GM18861 (cell line): ENCODE measurements at regions not wholly inside any gene's neighbourhood (a gene's known extent, or its start where the extent isn't known, plus 50 kb on each side); places are given as distances from the start of the nearest gene placed in this dataset.
A peak's percentile ranks its signal among the peaks of the same experiment; 100 is the strongest.
"Not testable (repeated sequence)": the region's sequence is repeated elsewhere in the genome, so short reads cannot be mapped to it uniquely, and the experiment has no call there.

Experiments used
- ATAC-seq: cut with Tn5 transposase; IDR thresholded peaks from one replicate; pipeline ENCODE4 v1.9.1; 2021; ENCODE audit not compliant: unreplicated experiment

DNA sequence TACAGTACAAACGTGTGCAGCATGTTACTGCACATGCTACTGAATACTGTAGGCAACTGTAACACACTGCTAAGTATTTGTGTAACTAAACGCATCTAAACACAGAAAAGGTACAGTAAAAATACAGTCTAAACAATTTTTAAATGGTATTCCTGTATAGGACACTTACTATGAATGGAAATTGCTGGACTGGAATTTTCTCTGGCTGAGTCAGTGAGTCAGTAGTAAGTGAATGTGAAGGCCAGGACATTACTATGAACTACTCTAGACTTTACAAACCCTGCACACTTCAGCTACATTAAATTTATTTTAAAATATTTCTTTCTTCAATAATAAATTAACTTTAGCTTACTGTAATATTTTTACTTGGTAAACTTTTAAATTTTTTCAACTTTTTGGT is 225.0 kb upstream of the TENT5A start:
- no peak for ATAC-seq

DNA sequence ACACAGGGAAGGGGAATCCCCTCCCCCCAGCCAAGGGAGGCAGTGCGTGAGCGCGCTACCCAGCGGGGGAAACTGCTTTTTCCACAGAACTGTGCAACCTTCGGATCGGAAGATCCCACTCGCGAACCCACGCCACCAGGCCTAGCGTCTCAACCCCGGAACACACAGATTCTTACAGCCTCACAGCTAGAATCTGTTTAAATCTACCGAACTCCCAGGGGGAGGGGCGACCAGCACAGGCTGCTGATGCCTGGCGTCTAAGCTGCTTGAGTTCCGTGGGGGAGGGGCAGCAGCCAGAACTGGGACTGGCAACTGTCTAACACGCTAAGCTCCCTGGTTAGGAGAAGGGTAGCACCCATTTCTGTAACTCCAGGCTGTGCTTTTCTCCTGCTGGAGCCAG is 217.3 kb upstream of the TENT5A start:
- no peak for ATAC-seq

DNA sequence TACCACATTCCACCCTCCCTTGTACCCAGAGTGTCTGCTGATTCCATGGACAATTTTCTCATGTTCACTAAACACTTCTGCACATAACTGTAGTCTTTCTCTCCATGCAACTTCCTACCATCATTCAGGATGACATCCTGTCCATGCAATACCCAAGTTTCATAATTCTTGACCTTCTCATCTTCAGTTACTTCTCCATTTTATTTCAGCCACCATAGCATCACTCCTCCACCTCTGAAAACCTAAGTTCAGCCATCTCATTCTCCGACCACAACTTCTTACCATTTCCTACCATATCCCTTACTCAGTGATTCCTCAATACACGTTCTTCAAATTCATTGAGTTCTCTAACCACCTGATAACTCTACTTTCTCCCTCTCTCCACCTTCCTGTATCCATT is 216.5 kb upstream of the TENT5A start:
- ATAC-seq, result no peak

DNA sequence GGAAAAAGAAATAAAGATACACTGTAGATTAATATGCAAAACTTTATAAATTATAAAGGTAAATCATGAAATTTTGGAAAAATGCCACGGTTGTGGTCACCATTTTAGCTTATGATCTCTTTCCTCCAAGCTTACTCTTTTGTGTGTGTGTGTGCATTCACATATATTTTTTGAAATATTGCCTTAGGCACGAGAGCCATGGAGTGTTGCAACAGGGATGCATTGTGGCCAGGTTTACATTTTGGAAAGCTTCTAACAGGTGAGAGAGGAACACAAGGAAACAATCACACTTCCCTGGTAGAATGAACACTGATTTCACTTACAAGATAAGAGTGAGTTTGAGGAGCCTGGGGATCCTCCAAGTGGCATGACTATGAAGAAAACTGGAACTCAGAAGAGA is 214.5 kb upstream of the TENT5A start:
- ATAC-seq, result no peak

DNA sequence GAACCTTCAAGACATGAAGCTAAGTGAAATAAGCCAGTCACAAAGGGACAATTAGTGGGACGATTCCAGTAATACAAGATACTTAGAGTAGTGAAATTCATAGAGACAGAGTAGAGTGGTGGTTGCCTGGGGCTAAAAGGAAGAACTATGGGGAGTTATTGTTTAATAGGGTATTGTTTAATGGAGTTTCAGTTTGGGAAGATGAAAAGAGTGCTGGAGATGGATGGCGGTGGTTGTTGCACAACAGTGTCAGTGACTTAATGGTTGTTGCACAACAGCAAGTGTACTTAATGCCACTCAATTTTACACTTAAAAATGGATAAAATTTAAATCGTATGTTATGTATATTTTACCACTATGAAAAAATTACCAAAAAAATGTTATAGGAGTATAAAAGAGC is 209.7 kb upstream of the TENT5A start:
- no peak for ATAC-seq

DNA sequence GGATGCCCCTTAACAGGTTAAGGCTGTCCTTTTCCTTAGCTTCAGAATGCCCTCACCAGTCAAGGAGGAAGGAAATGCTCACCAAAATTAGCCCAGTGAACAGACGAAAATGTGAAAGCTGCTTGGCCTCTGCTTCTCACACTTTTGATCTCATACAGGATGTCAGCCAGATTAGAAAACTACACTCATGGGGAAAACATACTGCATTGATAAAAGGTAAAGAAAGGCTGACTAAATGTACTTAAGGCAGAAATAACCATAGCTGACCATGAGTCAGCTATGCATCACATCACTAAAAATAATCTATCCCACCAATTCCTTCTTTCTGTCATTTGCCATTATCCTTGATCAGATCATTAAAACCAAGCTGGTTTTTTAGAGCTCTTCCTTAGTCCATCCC is 198.4 kb upstream of the TENT5A start:
- ATAC-seq, result peak; percentile 78

DNA sequence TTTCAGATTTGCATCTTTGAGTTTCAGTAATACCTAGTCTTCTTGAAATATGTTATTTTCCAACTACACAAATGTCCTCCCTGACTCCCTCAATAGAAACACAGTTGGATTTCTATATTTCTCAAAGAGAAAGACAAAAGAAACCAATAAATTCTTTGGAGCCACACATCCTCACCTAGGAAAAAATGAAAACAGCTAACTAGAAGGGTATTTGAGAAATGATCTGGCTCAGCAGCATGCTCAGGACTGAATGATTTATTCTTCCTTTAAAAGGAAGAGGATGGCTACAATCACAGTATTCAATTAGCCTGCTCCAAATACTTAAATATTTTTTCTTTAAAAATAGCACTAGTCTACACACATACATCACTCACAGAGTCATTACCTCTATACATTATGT is 196.4 kb upstream of the TENT5A start:
- ATAC-seq, result no peak

DNA sequence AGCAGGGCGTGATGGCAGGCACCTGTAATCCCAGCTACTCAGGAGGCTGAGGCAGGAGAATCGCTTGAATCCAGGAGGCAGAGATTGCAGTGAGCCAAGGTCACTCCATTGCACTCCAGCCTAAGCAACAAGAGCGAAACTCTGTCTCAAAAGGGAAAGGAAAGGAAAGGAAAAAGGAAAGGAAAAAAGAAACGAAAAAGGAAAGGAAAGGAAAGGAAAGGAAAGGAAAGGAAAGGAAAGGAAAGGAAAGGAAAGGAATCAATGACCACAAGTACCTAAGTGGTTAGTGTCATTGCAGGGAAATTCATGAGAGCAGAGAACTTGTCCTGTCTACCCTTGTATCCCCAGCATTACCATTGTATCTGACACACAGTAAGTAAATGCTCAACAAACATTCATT is 195.7 kb upstream of the TENT5A start:
- ATAC-seq, result not testable (repeated sequence)

DNA sequence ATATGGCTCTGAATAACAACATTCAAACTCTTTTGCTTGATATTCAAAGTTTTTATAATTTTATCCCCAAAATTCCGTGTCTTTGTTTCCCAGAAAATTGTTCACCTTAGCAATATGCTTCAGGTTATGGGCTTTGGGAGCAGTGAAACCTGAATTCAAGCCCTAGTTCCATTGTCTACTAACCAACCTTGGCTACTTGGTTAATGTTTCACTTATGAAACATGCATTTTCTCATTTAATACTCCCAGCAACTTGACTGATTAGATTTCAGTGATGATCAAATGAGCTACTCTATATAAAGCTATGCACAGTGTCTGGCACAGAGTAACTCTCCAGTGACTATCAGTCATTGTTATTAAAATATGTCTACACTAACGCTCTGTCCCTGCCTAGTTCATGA is 192.2 kb upstream of the TENT5A start:
- ATAC-seq, result no peak

DNA sequence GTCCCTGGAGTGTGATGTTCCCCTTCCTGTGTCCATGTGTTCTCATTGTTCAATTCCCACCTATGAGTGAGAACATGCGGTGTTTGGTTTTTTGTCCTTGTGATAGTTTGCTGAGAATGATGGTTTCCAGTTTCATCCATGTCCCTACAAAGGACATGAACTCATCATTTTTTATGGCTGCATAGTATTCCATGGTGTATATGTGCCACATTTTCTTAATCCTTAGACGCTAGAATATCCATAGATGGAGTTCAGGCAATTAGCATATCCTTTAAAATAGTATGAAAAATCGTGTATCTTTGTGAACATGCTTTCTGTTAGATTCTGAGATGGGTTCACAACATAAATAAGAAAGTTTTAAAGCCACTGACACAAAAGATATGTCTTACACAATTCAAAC is 190.4 kb upstream of the TENT5A start:
- ATAC-seq, result not testable (repeated sequence)

DNA sequence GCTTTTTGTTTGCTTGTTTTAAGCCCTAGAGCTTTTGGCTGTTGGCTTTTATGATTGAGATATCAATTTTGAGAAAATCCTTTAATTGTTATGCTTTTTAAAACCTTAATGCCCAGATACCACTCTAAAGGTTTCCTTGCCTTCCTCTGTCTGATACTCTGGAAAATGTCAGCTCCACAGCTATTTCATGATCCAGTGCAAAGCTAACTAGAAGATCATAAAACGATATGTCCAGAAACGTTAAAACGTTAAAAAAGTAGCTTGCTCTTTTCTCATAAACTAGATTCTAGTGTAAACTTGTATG is 189.5 kb upstream of the TENT5A start:
- no peak for ATAC-seq

DNA sequence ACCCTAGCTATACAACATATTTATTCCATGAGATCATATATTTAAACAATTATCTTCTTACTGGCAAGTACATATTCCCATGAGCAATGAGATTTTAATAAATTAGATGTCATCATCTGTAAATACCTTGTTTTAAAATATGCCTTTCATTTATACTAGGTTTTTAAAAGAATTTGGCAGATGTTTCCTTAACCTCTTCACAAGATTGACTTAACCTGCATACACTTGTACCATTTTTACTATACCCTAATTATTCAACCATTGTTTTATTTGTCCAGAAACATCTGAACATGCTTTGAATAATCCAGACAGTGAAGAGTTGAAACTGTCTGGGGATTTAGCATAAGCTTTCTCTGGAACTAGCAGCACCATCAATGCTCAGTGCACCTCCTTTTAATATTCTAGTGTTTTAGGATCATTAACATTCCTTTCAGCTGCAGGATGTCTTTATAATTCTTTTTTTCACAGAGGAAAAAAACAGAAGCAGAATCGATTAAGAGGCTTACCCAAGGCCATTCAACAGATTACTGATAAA is 188.0 kb upstream of the TENT5A start:
- no peak for ATAC-seq

DNA sequence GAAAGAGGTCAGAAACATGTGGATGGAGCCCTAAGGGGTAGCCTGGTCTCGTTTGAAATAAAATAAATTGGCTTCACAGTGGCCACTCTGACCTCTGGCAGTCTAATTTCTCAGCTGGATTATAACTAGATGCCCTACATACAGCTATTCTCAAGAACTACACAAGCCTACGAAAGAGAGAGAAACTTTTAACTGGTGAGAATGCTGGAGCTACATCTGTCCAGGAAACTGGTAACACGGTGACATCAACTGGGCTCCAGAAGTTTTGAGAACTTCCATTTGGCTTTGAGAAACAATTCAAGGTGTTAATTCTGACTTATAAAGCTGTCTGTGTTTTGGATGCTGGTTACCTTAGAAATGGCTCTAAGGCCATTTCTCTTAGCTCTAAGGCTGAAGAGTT is 187.3 kb upstream of the TENT5A start:
- ATAC-seq, result no peak

DNA sequence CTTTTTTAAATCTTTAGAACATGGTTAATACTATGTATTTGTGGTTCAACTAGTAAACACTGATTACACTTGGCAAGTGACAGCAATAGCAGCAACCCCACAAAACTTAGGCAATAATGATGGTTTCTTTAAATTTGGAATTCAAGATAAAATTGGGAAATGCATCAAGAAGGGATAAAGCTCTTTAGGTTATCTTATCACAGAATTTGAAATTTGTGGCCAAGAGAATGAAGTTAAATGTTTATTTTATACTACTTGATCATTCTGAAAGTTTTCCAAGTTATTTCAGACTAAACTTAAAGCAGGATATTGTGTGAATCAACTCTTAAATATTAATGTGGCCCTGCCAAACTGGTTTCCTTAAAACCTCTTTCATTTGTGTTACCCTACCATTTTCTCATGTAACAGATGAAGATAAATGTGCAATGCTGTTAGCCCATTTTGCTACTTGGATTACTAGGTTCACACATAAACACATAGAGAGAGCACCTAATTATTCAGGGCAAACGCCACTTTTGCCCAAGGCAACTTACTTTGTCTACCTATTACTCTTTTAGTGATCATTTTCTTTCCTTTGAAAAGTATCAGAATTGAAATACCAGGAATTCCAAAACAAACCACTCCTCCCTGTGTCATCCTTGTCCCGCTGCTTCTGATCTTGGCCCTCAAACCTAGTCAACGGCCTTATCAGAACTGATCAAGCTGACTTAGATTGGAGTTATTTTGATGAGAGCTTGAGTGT is 186.7 kb upstream of the TENT5A start:
- ATAC-seq, result no peak

DNA sequence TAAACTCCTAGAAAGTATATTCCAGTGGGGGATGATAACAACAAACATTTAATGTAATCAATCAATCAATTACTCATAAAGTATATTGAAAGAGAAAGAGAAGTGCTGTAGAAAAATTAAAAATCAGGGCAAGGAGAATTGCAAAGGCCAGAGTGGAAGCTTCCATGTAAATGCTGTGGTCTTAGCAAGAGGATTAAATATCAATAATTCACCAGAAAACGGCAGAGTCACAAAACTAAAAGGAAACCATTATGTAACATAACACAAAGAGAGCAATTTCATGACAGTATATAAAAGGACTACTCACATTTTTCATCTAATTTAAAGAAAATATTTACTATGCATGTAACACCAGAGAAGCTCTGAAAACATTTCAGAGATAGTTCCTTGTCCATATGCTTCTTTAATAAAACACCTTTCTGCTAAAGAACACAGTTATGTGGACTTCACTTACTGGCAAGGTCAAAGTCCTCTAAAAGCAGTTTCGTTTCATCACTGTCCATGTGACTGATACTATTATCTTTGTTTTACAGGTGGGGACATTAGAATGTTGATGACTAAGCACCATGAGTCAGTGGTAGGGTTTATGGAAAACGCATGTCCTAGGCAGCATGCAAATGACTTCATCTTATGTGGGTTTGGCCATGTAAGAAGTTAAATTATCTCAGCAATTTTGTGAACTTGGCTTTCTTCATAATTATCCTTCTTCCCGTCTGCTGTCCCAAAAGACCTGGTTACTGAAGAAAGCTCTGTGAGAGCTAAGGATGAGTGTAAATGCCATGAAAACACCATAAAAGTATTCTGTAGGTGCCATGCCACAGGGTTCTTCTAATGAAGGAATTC is 185.8 kb upstream of the TENT5A start:
- peak; percentile 91 for ATAC-seq

DNA sequence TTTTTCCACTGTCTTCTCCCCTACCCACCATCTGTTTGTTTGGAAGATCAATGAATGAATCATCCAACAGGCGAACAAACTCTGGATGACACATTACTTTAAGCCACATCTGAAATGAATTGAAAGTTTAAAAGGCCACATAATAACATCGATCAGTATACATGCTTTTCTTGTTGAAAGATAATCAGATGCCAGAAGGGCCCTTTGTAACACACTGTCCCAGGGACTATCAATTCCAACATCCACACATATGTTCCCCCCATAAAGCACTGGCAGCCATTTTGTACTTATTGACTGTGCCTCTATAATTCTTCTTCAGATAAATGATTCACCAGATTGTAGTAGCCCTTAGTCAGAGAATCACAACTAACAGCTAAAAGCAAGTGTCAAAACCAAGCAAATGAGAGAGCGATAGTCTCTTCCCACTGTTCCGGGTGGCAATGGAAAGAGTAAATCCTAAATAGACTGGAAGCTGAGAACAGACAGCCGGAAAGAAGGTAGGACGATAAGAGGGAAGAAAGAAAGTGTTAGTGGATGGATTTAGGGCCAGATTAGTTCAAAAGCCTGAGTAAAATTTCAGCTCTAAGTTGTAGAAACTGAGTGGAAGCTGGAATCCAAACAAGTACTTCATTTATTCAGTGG is 184.9 kb upstream of the TENT5A start:
- no peak for ATAC-seq

DNA sequence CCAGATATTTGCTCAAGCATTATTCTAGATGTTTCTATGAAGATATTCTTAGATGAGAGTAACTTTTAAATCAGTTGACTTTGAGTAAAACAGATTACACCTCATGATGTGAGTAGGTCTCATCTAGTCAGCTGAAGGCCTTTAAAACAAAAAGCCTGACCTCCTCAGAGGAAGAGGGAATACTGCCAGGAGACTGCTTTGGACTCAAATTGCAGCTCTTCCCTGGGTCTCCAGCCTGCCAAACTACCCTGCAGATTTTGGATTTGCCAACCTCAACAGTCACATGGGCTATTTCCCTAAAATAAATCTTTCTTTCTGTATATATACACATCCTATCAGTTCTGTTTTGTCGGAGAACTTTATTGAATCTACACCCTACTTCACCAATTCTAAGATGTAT is 182.5 kb upstream of the TENT5A start:
- no peak for ATAC-seq

DNA sequence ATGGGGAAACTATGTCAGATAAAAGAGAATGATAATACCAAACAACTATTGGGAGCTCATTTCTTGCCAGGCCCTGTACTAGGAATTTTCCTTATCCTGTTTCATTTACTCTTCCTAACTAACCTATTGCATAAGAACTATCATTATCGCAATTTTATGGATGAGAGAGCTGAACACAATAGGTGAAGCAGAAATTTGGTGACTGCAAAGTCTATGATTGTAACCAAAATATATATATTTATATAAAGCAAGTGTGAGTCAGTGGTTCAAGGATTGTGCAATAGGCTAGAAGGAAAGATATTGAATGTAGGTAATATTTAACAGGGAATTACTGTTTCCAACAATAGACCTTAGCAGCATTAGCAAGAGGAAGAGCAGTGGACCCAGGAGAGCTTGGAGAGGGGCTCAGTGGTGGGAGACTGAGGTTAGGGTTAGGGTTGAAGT is 181.1 kb upstream of the TENT5A start:
- ATAC-seq, result no peak

DNA sequence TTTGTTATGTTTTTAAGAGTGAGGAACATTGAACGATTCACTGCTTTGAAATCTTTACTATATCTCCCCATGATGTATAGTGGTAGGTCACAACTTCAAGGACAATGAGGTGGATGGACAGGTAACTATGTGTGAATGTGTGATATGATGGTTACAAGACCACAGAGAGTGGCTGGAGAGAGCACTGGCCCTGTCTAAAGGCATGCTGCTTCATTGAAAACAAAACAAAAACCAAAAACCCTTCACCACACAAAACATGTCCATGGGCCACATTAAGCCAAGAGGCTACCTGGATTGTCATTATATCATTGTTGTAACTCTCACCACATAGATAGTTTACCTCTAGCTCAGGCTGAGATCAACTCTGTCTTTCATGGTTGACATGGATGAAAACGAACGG is 180.6 kb upstream of the TENT5A start:
- ATAC-seq, result no peak

DNA sequence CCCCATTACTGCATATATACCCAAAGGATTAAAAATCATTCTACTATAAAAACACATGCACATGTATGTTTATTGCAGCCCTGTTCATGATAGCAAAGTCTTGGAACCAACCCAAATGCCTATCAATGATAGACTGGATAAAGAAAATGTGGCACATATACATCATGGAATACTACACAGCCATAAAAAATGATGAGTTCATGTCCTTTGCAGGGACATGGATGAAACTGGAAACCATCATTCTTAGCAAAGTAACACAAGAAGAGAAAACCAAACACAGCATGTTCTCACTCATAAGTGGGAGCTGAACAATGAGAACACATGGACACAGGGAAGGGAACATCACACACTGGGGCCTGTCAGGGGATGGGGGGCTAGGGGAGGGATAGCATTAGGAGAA is 180.0 kb upstream of the TENT5A start:
- ATAC-seq, result not testable (repeated sequence)

DNA sequence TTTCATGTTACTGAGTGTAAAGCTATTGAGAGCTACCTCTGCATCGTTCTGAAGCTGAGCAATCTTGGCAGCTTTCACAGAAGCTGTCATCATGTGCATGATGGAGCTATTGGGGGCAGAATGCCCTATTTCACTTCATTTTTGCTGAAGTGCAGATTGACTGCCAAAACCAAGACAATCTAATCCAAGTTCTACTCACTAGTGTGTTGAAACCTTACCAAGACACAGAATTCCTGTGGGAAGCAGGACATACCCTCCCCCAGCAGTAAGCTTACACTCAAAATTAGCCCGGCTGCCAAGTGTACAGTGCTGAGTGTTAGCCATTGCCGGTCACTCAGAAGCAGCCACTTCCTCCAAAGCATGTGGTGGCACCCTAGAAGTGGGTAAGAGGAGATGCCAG is 177.3 kb upstream of the TENT5A start:
- ATAC-seq, result no peak

DNA sequence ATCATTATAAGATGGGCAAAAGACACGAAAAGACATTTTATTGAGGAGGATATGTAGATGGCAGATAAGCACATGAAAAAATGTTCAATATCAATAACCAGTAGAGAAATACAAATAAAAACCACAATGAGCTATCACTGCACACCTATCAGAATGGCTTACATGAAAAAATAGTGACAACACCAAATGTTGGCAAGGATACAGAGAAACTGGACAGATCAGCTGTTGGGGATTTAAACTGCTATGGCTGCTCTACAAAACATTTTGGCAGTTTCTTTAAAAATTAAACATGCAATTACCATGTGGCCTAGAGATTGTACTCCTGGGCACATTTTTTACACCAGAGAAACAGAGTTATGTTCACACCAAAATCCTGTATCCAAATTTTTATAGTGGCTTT is 172.7 kb upstream of the TENT5A start:
- ATAC-seq, result no peak
